ENCODE measurements at regions not wholly inside any gene's neighbourhood (a gene's known extent, or its start where the extent isn't known, plus 50 kb on each side); places are given as distances from the start of the nearest gene placed in this dataset.

GRCh38 chr2:67802824-67803223 is 260.0 kb downstream of the C1D start:
- TF ChIP-seq TCF4 (CRISPR knock-in tag; IDR thresholded peaks at IDR 0.05; ENCODE audit: borderline replicate concordance): no peak
- TF ChIP-seq PPARA (CRISPR knock-in tag; IDR thresholded peaks at IDR 0.05; ENCODE audit: borderline replicate concordance): no peak
- no peak for TF ChIP-seq GLIS3 (CRISPR knock-in tag; IDR thresholded peaks at IDR 0.05)
- TF ChIP-seq CREB5 (CRISPR knock-in tag; IDR thresholded peaks at IDR 0.05; ENCODE audit: low read depth): no peak
- TF ChIP-seq ZFP3 (CRISPR knock-in tag; IDR thresholded peaks at IDR 0.05): no peak
- no peak for TF ChIP-seq ARNTL (CRISPR knock-in tag; IDR thresholded peaks at IDR 0.05; ENCODE audit: borderline replicate concordance, low read depth)
- TF ChIP-seq CSDC2 (CRISPR knock-in tag; IDR thresholded peaks at IDR 0.05): no peak
- TF ChIP-seq, protein P1, sequence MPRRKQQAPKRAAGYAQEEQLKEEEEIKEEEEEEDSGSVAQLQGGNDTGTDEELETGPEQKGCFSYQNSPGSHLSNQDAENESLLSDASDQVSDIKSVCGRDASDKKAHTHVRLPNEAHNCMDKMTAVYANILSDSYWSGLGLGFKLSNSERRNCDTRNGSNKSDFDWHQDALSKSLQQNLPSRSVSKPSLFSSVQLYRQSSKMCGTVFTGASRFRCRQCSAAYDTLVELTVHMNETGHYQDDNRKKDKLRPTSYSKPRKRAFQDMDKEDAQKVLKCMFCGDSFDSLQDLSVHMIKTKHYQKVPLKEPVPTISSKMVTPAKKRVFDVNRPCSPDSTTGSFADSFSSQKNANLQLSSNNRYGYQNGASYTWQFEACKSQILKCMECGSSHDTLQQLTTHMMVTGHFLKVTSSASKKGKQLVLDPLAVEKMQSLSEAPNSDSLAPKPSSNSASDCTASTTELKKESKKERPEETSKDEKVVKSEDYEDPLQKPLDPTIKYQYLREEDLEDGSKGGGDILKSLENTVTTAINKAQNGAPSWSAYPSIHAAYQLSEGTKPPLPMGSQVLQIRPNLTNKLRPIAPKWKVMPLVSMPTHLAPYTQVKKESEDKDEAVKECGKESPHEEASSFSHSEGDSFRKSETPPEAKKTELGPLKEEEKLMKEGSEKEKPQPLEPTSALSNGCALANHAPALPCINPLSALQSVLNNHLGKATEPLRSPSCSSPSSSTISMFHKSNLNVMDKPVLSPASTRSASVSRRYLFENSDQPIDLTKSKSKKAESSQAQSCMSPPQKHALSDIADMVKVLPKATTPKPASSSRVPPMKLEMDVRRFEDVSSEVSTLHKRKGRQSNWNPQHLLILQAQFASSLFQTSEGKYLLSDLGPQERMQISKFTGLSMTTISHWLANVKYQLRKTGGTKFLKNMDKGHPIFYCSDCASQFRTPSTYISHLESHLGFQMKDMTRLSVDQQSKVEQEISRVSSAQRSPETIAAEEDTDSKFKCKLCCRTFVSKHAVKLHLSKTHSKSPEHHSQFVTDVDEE (CRISPR knock-in tag; IDR thresholded peaks at IDR 0.05): no peak
- TF ChIP-seq RARB (CRISPR knock-in tag; IDR thresholded peaks at IDR 0.05): no peak
- TF ChIP-seq ZNF565 (CRISPR knock-in tag; conservative IDR thresholded peaks at IDR 0.05; ENCODE audit: low read depth): no peak
- no peak for TF ChIP-seq ZNF8 (CRISPR knock-in tag; IDR thresholded peaks at IDR 0.05)
- TF ChIP-seq TOX (CRISPR knock-in tag; IDR thresholded peaks at IDR 0.05; ENCODE audit: borderline replicate concordance): no peak
- no peak for TF ChIP-seq BACH2 (CRISPR knock-in tag; IDR thresholded peaks at IDR 0.05; ENCODE audit: borderline replicate concordance)
- TF ChIP-seq ZC3H10 (CRISPR knock-in tag; IDR thresholded peaks at IDR 0.05): no peak
- TF ChIP-seq, protein P2, sequence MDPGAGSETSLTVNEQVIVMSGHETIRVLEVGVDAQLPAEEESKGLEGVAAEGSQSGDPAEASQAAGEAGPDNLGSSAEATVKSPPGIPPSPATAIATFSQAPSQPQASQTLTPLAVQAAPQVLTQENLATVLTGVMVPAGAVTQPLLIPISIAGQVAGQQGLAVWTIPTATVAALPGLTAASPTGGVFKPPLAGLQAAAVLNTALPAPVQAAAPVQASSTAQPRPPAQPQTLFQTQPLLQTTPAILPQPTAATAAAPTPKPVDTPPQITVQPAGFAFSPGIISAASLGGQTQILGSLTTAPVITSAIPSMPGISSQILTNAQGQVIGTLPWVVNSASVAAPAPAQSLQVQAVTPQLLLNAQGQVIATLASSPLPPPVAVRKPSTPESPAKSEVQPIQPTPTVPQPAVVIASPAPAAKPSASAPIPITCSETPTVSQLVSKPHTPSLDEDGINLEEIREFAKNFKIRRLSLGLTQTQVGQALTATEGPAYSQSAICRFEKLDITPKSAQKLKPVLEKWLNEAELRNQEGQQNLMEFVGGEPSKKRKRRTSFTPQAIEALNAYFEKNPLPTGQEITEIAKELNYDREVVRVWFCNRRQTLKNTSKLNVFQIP (CRISPR knock-in tag; IDR thresholded peaks at IDR 0.05; ENCODE audit: borderline replicate concordance, low read depth): no peak
- TF ChIP-seq ZFP30 (CRISPR knock-in tag; IDR thresholded peaks at IDR 0.05): no peak
- no peak for TF ChIP-seq ISL1 (CRISPR knock-in tag; IDR thresholded peaks at IDR 0.05)
- no peak for TF ChIP-seq CSRNP3 (CRISPR knock-in tag; IDR thresholded peaks at IDR 0.05)
- TF ChIP-seq OSR1 (CRISPR knock-in tag; IDR thresholded peaks at IDR 0.05): no peak
- TF ChIP-seq ZNF70 (CRISPR knock-in tag; IDR thresholded peaks at IDR 0.05): no peak
- no peak for ATAC-seq

GRCh38 chr2:67806816-67807215 is 256.0 kb downstream of the C1D start:
- TF ChIP-seq ARNTL (CRISPR knock-in tag; IDR thresholded peaks at IDR 0.05; ENCODE audit: borderline replicate concordance, low read depth) (no peak), ZNF565 (CRISPR knock-in tag; conservative IDR thresholded peaks at IDR 0.05; ENCODE audit: low read depth) (no peak), ISL1 (CRISPR knock-in tag; IDR thresholded peaks at IDR 0.05) (no peak), OSR1 (CRISPR knock-in tag; IDR thresholded peaks at IDR 0.05) (no peak), PPARA (CRISPR knock-in tag; IDR thresholded peaks at IDR 0.05; ENCODE audit: borderline replicate concordance) (no peak), ZNF70 (CRISPR knock-in tag; IDR thresholded peaks at IDR 0.05) (no peak)
- TF ChIP-seq, protein P3, sequence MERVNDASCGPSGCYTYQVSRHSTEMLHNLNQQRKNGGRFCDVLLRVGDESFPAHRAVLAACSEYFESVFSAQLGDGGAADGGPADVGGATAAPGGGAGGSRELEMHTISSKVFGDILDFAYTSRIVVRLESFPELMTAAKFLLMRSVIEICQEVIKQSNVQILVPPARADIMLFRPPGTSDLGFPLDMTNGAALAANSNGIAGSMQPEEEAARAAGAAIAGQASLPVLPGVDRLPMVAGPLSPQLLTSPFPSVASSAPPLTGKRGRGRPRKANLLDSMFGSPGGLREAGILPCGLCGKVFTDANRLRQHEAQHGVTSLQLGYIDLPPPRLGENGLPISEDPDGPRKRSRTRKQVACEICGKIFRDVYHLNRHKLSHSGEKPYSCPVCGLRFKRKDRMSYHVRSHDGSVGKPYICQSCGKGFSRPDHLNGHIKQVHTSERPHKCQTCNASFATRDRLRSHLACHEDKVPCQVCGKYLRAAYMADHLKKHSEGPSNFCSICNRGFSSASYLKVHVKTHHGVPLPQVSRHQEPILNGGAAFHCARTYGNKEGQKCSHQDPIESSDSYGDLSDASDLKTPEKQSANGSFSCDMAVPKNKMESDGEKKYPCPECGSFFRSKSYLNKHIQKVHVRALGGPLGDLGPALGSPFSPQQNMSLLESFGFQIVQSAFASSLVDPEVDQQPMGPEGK (CRISPR knock-in tag; IDR thresholded peaks at IDR 0.05; ENCODE audit: borderline replicate concordance): no peak
- TF ChIP-seq, protein P2 (CRISPR knock-in tag; IDR thresholded peaks at IDR 0.05; ENCODE audit: borderline replicate concordance, low read depth): no peak
- no peak for ATAC-seq
